ENCODE measurements at regions not wholly inside any gene's neighbourhood (a gene's known extent, or its start where the extent isn't known, plus 50 kb on each side); places are given as distances from the start of the nearest gene placed in this dataset.
A peak's percentile ranks its signal among the peaks of the same experiment; 100 is the strongest.

DNA sequence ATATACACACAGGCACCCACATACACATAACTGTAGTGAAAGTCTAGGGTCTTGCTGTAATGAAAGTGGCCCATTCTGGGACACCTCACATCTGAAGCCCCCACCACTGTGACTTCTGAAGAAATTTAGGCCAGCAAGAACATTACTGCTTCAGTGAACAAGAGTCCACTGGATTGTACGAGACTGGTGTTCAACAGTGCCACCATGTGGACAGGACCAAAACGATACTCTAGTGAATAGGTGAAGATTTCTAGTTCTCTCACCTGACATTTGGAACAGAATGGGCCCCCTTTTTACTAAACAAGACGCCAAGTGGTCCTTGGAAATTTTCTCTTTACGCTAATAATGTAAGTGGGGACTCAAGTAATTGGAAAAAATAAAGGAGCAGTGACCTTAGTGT, 156.9 kb downstream of the MAFB start:
- H3K9me3 Mint-ChIP-seq: peaks cover 25% of the 10 kb centered on the region
- ATAC-seq (peak; percentile 70), DNase-seq (ENCODE audit: low spot score) (peak; percentile 63)
- H3K27ac Mint-ChIP-seq: no peak overlapping the region
- H3K4me1 Mint-ChIP-seq: peaks cover 4% of the 10 kb centered on the region; the same call in 1 of the 2 replicates
- CTCF ChIA-PET: interaction anchor here (0.7 kb wide), 1 partner anchor 264 kb away, joined by 3 read pairs; no protein-coding TSS in a partner anchor
- peaks cover 3% of the 10 kb centered on the region for H3K27me3 Mint-ChIP-seq (ENCODE audit: low read depth)
- TF ChIP-seq, protein P1, sequence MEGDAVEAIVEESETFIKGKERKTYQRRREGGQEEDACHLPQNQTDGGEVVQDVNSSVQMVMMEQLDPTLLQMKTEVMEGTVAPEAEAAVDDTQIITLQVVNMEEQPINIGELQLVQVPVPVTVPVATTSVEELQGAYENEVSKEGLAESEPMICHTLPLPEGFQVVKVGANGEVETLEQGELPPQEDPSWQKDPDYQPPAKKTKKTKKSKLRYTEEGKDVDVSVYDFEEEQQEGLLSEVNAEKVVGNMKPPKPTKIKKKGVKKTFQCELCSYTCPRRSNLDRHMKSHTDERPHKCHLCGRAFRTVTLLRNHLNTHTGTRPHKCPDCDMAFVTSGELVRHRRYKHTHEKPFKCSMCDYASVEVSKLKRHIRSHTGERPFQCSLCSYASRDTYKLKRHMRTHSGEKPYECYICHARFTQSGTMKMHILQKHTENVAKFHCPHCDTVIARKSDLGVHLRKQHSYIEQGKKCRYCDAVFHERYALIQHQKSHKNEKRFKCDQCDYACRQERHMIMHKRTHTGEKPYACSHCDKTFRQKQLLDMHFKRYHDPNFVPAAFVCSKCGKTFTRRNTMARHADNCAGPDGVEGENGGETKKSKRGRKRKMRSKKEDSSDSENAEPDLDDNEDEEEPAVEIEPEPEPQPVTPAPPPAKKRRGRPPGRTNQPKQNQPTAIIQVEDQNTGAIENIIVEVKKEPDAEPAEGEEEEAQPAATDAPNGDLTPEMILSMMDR (IDR thresholded peaks at IDR 0.05): peak; percentile 51
- TF ChIP-seq, protein P2, sequence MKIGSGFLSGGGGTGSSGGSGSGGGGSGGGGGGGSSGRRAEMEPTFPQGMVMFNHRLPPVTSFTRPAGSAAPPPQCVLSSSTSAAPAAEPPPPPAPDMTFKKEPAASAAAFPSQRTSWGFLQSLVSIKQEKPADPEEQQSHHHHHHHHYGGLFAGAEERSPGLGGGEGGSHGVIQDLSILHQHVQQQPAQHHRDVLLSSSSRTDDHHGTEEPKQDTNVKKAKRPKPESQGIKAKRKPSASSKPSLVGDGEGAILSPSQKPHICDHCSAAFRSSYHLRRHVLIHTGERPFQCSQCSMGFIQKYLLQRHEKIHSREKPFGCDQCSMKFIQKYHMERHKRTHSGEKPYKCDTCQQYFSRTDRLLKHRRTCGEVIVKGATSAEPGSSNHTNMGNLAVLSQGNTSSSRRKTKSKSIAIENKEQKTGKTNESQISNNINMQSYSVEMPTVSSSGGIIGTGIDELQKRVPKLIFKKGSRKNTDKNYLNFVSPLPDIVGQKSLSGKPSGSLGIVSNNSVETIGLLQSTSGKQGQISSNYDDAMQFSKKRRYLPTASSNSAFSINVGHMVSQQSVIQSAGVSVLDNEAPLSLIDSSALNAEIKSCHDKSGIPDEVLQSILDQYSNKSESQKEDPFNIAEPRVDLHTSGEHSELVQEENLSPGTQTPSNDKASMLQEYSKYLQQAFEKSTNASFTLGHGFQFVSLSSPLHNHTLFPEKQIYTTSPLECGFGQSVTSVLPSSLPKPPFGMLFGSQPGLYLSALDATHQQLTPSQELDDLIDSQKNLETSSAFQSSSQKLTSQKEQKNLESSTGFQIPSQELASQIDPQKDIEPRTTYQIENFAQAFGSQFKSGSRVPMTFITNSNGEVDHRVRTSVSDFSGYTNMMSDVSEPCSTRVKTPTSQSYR (CRISPR knock-in tag; IDR thresholded peaks at IDR 0.05): no peak
- TF ChIP-seq NFE2L1 (CRISPR knock-in tag; IDR thresholded peaks at IDR 0.05): no peak
- TF ChIP-seq CBFB (CRISPR knock-in tag; IDR thresholded peaks at IDR 0.05; ENCODE audit: low read depth): no peak
- POLR2A ChIA-PET: no interaction called here
- peaks cover 8% of the 10 kb centered on the region for H3K36me3 Mint-ChIP-seq
- no peak overlapping the region for H3K4me3 Mint-ChIP-seq

DNA sequence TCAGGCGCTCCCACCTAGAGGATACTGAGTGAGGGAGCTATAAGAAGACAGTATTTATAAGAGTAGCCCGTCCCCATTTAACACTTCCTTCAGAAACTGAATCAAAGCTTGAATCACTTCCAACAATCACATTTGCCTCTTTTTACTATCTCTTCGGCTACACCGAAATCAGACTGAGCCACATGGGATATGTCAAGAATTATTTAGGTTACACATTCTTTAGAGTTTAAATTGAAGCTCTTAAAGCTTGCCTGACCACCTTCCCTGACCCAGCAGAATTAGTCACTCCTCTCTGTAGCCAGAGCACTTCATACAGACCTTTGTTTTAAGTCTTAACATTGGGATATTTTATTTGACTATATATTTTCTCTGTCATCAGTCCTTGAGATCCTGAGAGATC, 163.7 kb downstream of the MAFB start:
- ATAC-seq (no peak), DNase-seq (ENCODE audit: low spot score) (no peak)
- H3K4me1 Mint-ChIP-seq: no peaks in the 10 kb centered on the region
- ChIA-PET CTCF (no interaction called here), POLR2A (no interaction called here)
- H3K4me3 Mint-ChIP-seq: no peak overlapping the region
- peaks cover 21% of the 10 kb centered on the region for H3K9me3 Mint-ChIP-seq
- H3K27ac Mint-ChIP-seq: no peak overlapping the region
- peaks cover 6% of the 10 kb centered on the region for H3K27me3 Mint-ChIP-seq (ENCODE audit: low read depth)
- TF ChIP-seq, protein P1 (IDR thresholded peaks at IDR 0.05): no peak
- TF ChIP-seq, protein P3, sequence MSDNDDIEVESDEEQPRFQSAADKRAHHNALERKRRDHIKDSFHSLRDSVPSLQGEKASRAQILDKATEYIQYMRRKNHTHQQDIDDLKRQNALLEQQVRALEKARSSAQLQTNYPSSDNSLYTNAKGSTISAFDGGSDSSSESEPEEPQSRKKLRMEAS (CRISPR knock-in tag; IDR thresholded peaks at IDR 0.05): no peak
- TF ChIP-seq NFE2L1 (CRISPR knock-in tag; IDR thresholded peaks at IDR 0.05) (no peak), ZNF263 (CRISPR knock-in tag; IDR thresholded peaks at IDR 0.05; ENCODE audit: low read depth) (no peak), TP53 (CRISPR knock-in tag; IDR thresholded peaks at IDR 0.05) (no peak), OVOL2 (CRISPR knock-in tag; IDR thresholded peaks at IDR 0.05; ENCODE audit: borderline replicate concordance) (no peak), ZNF423 (CRISPR knock-in tag; IDR thresholded peaks at IDR 0.05) (no peak)
- TF ChIP-seq, protein P4, sequence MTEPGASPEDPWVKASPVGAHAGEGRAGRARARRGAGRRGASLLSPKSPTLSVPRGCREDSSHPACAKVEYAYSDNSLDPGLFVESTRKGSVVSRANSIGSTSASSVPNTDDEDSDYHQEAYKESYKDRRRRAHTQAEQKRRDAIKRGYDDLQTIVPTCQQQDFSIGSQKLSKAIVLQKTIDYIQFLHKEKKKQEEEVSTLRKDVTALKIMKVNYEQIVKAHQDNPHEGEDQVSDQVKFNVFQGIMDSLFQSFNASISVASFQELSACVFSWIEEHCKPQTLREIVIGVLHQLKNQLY (CRISPR knock-in tag; IDR thresholded peaks at IDR 0.05): no peak
- peaks cover 4% of the 10 kb centered on the region; the same call in 1 of the 2 replicates for H3K36me3 Mint-ChIP-seq

DNA sequence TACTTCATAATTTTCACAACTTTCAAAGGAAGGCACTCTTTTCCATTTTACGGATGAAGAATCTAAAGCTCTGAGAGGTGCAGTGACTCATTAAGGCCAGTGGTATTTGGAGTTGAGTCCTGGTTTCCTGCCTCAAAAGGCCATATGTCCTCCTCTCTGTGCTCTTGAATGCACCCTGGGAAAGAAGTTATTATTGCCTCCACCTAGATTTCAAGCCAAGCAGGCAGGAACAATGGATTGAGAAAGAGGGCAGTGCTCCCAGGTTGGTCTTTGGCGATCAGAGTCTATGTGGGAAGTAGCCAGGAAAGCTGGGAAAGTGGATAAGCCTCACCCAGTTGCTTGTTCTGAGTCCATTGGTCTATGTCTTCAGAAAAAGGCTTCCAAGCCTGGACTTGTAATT, 165.0 kb downstream of the MAFB start:
- Mint-ChIP-seq H3K27ac (no peak overlapping the region), H3K9me3 (peaks cover 20% of the 10 kb centered on the region), H3K4me1 (no peaks in the 10 kb centered on the region), H3K27me3 (ENCODE audit: low read depth) (peaks cover 6% of the 10 kb centered on the region), H3K4me3 (no peak overlapping the region), H3K36me3 (peaks cover 4% of the 10 kb centered on the region; the same call in 1 of the 2 replicates)
- CTCF ChIA-PET: no interaction called here
- ATAC-seq: no peak
- no peak for DNase-seq (ENCODE audit: low spot score)
- POLR2A ChIA-PET: no interaction called here
- TF ChIP-seq ZNF317 (CRISPR knock-in tag; IDR thresholded peaks at IDR 0.05; ENCODE audit: borderline replicate concordance, low read depth) (no peak), EMX1 (CRISPR knock-in tag; IDR thresholded peaks at IDR 0.05) (no peak), TP53 (CRISPR knock-in tag; IDR thresholded peaks at IDR 0.05) (no peak), SOX15 (CRISPR knock-in tag; IDR thresholded peaks at IDR 0.05) (no peak), ZNF671 (CRISPR knock-in tag; IDR thresholded peaks at IDR 0.05) (no peak), GABPB1 (CRISPR knock-in tag; IDR thresholded peaks at IDR 0.05) (no peak)
- TF ChIP-seq, protein P5, sequence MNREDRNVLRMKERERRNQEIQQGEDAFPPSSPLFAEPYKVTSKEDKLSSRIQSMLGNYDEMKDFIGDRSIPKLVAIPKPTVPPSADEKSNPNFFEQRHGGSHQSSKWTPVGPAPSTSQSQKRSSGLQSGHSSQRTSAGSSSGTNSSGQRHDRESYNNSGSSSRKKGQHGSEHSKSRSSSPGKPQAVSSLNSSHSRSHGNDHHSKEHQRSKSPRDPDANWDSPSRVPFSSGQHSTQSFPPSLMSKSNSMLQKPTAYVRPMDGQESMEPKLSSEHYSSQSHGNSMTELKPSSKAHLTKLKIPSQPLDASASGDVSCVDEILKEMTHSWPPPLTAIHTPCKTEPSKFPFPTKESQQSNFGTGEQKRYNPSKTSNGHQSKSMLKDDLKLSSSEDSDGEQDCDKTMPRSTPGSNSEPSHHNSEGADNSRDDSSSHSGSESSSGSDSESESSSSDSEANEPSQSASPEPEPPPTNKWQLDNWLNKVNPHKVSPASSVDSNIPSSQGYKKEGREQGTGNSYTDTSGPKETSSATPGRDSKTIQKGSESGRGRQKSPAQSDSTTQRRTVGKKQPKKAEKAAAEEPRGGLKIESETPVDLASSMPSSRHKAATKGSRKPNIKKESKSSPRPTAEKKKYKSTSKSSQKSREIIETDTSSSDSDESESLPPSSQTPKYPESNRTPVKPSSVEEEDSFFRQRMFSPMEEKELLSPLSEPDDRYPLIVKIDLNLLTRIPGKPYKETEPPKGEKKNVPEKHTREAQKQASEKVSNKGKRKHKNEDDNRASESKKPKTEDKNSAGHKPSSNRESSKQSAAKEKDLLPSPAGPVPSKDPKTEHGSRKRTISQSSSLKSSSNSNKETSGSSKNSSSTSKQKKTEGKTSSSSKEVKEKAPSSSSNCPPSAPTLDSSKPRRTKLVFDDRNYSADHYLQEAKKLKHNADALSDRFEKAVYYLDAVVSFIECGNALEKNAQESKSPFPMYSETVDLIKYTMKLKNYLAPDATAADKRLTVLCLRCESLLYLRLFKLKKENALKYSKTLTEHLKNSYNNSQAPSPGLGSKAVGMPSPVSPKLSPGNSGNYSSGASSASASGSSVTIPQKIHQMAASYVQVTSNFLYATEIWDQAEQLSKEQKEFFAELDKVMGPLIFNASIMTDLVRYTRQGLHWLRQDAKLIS (CRISPR knock-in tag; IDR thresholded peaks at IDR 0.05; ENCODE audit: borderline replicate concordance): no peak
- TF ChIP-seq, protein P6, sequence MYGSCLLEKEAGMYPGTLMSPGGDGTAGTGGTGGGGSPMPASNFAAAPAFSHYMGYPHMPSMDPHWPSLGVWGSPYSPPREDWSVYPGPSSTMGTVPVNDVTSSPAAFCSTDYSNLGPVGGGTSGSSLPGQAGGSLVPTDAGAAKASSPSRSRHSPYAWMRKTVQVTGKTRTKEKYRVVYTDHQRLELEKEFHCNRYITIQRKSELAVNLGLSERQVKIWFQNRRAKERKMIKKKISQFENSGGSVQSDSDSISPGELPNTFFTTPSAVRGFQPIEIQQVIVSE (CRISPR knock-in tag; IDR thresholded peaks at IDR 0.05; ENCODE audit: borderline replicate concordance): no peak
- TF ChIP-seq, protein P7, sequence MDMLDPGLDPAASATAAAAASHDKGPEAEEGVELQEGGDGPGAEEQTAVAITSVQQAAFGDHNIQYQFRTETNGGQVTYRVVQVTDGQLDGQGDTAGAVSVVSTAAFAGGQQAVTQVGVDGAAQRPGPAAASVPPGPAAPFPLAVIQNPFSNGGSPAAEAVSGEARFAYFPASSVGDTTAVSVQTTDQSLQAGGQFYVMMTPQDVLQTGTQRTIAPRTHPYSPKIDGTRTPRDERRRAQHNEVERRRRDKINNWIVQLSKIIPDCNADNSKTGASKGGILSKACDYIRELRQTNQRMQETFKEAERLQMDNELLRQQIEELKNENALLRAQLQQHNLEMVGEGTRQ (CRISPR knock-in tag; IDR thresholded peaks at IDR 0.05): no peak

Measured in WTC11 (cell line).